GM18498 (cell line): ENCODE measurements at regions not wholly inside any gene's neighbourhood (a gene's known extent, or its start where the extent isn't known, plus 50 kb on each side); places are given as distances from the start of the nearest gene placed in this dataset.
"Not testable (repeated sequence)": the region's sequence is repeated elsewhere in the genome, so short reads cannot be mapped to it uniquely, and the experiment has no call there.

ENCODE experiments used
- ATAC-seq: cut with Tn5 transposase; IDR thresholded peaks from one replicate; pipeline ENCODE4 v1.9.1; 2021; ENCODE audit warnings: mild to moderate bottlenecking, moderate library complexity; ENCODE audit not compliant: unreplicated experiment

- ATAC-seq: no peak
Observed at GRCh38 chrX:124680287-124680686, 333.9 kb downstream of the SH2D1A start.

- no peak for ATAC-seq
Observed at GRCh38 chrX:124690495-124690894, 344.1 kb downstream of the SH2D1A start.

GRCh38 chrX:124699876-124700275 is 353.5 kb downstream of the SH2D1A start:
- ATAC-seq: no peak

DNA sequence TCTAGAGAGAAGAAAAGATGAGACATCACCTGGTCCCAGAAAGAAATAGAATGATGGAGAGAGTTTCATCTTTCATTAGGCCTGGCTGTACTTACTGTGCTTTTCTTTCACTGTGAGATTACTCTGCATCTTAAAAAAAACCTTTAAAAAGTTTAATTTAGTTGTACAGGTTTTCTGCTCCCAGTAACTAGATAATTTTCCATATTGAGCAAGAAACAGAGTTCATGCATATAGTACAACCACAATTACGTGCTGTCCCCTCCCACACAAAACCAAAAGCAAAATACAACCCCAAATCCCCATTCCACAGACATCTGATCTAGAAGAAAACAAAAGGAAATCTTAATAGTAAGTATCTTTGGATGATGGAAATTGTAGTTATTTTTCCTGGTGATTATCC is 371.2 kb downstream of the SH2D1A start:
- ATAC-seq: no peak

DNA sequence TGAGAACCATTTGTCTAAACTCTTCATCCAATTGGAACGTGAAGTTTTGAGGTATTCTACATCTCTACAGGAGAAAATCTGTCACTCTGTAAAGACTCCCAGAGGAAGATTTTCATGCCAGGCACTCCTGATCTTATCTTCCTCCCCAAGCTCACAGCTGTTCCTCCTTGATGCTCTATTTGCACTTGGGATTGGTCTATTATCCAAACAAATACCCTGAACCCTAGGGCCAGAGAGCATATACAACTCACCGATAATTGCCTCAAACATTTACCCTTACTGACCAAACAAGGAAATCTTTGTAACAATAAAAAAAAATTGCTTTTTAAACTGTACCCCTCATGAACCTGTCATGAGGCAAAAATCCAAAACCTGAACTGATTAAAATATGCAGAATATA is 372.7 kb downstream of the SH2D1A start:
- no peak for ATAC-seq

DNA sequence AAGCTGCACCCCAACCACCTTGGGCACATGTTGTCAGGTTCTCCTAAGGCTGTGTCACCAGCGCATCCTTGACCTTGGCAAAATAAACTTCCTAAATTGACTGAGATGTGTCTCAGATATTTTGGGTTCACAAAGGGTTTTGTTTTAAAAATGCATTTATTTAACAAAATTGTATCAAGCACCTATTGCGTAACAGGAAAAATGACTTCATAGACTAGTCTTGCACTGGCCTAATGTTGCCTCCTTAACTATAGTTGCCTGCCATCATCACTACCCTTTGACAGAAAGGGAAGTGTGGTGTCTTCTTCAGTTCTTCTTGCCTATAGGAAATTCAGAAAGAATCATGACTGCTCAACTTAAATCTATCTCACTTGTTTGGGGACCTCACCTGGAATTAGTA is 374.2 kb downstream of the SH2D1A start:
- ATAC-seq: no peak

DNA sequence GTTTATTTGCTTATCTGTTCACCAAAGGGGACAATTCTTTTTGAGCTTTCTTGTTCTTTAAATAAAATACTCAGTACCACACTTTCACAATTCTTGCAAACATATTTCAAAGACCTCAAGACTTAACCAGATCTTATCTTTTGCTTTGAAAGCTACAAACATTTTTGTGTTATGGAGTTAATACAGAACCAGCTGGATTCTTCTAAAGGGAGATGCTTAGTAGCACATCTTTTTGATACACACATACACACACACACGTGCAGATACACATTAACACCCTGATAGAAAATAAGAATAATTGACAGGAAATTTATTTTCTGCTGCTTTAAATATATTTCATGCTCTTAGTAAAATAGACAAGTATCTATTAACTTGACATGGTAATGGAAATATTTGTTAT is 379.1 kb downstream of the SH2D1A start:
- ATAC-seq: no peak

- no peak for ATAC-seq
Observed at GRCh38 chrX:124726292-124726691, 379.9 kb downstream of the SH2D1A start.

- no peak for ATAC-seq
Observed at GRCh38 chrX:124726881-124727280, 380.5 kb downstream of the SH2D1A start.

- no peak for ATAC-seq
Observed at GRCh38 chrX:124736553-124737270, 390.3 kb downstream of the SH2D1A start.

DNA sequence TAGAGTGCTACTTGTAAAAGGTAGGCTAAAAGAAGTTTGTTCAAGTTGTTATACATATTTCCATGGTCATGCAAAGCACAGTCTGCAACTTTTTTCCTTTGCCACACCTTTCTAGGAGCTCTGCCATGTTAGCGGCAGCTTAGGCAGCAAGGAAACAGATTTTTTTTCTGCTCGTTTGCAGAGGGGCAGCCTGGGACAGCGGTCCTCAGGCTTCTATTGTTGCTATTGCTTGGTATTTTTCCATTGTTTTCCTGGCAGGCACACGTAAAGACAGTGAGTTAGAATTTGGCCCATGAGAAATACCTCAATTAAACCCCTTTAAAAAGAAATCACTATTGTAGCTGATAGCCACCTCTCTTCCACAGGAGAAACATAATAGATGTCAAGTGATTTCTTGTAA is 391.4 kb downstream of the SH2D1A start:
- ATAC-seq: no peak

- no peak for ATAC-seq
Observed at GRCh38 chrX:124747295-124747694, 400.9 kb downstream of the SH2D1A start.

- no peak for ATAC-seq
Observed at GRCh38 chrX:124764354-124764753, 418.0 kb downstream of the SH2D1A start.

DNA sequence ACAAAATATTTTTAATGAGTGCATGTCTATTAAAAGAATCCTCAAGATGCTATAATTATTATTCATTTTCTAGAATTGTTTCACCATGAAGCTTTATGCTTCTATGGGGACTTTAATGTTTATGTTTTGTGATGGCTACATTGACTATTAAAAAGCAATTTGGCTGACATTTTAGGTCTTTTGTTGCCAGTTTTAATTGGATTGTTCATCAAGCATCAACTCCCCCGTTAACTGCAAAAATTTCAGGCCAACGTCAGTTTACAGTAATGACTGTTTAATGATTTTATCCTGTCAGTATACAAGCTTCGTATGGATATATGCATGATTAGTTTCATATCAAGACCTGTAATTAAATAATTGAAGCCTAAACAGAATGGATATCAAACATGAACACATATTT is 422.8 kb downstream of the SH2D1A start:
- no peak for ATAC-seq

DNA sequence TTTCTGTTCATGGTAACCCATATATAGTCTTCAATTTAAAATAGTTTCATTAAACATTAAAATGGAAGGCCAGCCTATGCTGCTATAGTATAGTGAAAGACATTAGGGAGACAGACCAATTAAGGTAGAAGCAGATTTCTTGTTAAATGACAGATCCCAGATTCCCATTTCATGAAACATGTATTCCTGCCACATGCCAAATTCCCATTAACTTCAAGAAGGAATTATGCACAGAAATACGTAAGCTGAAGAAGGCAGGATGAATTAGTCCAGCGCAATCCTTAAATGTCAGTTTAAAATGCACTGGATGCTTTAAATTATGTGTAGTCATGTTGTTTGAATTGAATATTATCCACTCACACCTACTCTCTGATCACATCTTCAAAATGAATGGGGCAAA is 424.9 kb downstream of the SH2D1A start:
- ATAC-seq: no peak

DNA sequence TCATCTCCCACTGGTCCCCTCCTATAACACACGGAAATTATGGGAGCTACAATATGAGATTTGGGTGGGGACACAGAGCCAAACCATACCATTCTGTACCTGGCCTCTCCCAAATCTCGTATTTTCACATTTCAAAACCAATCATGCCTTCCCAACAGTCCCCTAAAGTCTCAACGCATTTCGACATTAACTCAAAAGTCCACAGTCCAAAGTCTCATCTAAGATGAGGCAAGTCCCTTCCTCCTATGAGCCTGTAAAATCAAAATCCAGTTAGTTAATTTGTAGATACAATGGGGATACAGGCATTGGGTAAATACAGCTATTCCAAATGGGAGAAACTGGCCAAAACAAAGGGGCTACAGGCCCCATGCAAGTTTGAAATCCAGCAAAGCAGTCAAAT is 441.9 kb downstream of the SH2D1A start:
- not testable (repeated sequence) for ATAC-seq

DNA sequence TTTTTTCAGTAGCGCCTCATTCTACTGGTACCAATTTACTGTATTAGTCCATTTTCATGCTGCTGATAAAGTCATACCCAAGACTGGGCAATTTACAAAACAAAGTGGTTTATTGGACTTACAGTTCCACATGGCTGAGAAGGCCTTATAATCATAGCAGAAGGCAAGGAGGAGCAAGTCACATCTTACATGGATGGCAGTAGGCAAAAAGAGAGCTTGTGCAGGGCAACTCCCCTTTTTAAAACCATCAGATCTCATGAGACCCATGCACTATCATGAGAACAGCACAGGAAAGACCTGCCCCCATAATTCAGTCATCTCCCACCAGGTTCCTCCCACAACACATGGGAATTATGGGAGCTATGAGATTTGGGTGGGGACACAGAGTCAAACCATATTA is 443.5 kb downstream of the SH2D1A start:
- ATAC-seq: not testable (repeated sequence)

- ATAC-seq: no peak
Observed at GRCh38 chrX:124791492-124792095, 445.2 kb downstream of the SH2D1A start.

DNA sequence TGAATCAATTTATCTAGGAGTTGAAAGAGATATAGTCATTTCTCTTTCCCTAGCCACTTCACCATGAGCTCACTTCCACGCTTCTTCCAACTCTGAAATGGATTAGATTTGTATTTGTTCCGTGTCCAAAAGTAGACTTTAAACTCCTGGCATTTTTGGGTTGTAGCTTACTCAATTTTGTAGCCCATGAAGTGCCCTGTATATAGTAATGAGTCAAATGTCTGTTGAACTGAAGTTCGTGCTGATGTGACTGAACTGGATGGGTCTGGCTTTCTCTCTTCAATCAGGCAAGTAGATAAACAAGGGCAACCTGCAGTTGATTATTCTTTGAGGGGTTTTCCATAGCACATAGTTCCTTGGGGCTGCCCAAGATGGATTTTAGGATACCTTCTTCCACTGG is 450.6 kb downstream of the SH2D1A start:
- no peak for ATAC-seq

- no peak for ATAC-seq
Observed at GRCh38 chrX:124804962-124805361, 458.6 kb downstream of the SH2D1A start.

- ATAC-seq: no peak
Observed at GRCh38 chrX:124805486-124805885, 459.1 kb downstream of the SH2D1A start.

DNA sequence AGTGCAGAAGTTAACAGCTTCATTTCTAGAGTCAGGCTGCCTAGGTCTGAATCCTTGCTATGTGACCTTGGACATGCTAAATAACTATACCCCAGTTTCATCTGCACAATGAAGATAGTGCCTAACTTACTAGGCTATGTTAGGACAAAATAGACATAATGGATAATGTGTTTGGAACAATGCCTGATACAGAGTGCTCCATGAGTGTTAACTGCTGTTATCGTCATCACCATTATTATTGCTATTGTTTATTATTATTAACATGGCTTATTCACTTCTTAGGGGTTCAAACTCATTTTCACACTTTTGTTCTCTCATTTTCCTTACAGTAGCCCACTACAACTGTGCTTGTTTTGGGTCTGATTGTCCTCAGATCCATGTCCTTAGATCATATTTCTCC is 467.7 kb downstream of the SH2D1A start:
- ATAC-seq: no peak

DNA sequence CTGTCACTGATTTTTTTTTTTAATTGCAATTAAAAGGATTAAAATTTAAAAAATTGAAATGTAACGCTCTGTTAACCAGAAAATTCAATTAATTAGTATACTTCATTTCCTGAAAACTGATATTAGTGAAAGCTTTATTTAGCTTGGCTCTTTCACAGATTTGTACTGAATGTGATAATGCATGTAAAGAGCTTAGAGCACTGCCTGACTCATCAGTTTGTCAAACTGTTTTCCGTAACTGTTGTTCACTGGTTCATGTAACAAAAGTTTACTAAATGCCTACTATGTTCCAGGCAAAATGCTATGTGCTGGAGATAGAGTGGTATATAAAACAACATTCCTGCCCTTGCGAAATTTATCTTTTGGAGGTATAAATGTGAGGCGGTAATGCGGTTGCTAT is 471.7 kb downstream of the SH2D1A start:
- no peak for ATAC-seq
